Suprapubic skin (tissue), 4 donors: ENCODE measurements at regions not wholly inside any gene's neighbourhood (a gene's known extent, or its start where the extent isn't known, plus 50 kb on each side); places are given as distances from the start of the nearest gene placed in this dataset.

Experiments
- DNase-seq, 2 donors: peaks; one replicate each; pipeline ENCODE4 v3.0.0-alpha.2; 2019; ENCODE audit warnings: low spot score in 2 of 2
- H3K27ac ChIP-seq: fragments of 200-600 bp; sonication (generic); one replicate; pipeline ENCODE4 v1.5.1; 2019
- H3K27me3 ChIP-seq: fragments of 200-600 bp; sonication (generic); one replicate; pipeline ENCODE4 v1.5.1; 2019
- H3K36me3 ChIP-seq: fragments of 200-600 bp; sonication (generic); one replicate; pipeline ENCODE4 v1.5.1; 2019
- H3K4me1 ChIP-seq: fragments of 200-600 bp; sonication (generic); one replicate; pipeline ENCODE4 v1.5.1; 2019
- H3K4me3 ChIP-seq: fragments of 200-600 bp; sonication (generic); one replicate; pipeline ENCODE4 v1.5.1; 2019; ENCODE audit warnings: mild to moderate bottlenecking
- H3K9me3 ChIP-seq: fragments of 200-600 bp; sonication (generic); one replicate; pipeline ENCODE4 v1.5.1; 2019
- CTCF ChIP-seq, 2 donors: fragments of 200-600 bp in 1 of 2; fragments of 450-650 bp in 1 of 2; sonication (generic) in 1 of 2; IDR thresholded peaks; one replicate each; pipeline ENCODE4 v1.5.1; 2016 to 2019; ENCODE audit warnings: antibody characterized with exemption in 2 of 2, mild to moderate bottlenecking in 1 of 2, moderate library complexity in 1 of 2
- EP300 ChIP-seq: sonication (generic); formaldehyde crosslinking; IDR thresholded peaks from one replicate; pipeline ENCODE4 v1.6.1; 2017; ENCODE audit warnings: antibody characterized with exemption
- POLR2A ChIP-seq, 2 donors: fragments of 450-650 bp; IDR thresholded peaks; one replicate each; pipeline ENCODE4 v1.6.1; 2017; ENCODE audit warnings: antibody characterized with exemption in 2 of 2, mild to moderate bottlenecking in 2 of 2, moderate library complexity in 2 of 2
- POLR2AphosphoS5 ChIP-seq, 3 donors: sonication (generic); formaldehyde crosslinking; IDR thresholded peaks; one replicate each; pipeline ENCODE4 v1.6.1; 2017; ENCODE audit warnings: antibody characterized with exemption in 3 of 3
- WGBS: methylation state at CpG from one replicate; pipeline ENCODE4 v1.1.5; 2018; 5-methylcytosine and 5-hydroxymethylcytosine counted together

GRCh38 chr13:86581706-86582105 lies 782.5 kb upstream of the SLITRK6 start:
- WGBS: 93% methylated on average over 2 of the region's 2 CpGs

GRCh38 chr13:86584301-86584700 lies 785.1 kb upstream of the SLITRK6 start:
- no peaks in the 10 kb centered on the region for H3K9me3 ChIP-seq
- WGBS: 87% methylated on average over 7 of the region's 7 CpGs
- no peak overlapping the region for H3K27ac ChIP-seq
- H3K27me3 ChIP-seq: no peaks in the 10 kb centered on the region
- no peak overlapping the region for H3K4me3 ChIP-seq
- H3K4me1 ChIP-seq: no peaks in the 10 kb centered on the region
- no peak for DNase-seq
- no peaks in the 10 kb centered on the region for H3K36me3 ChIP-seq
- TF ChIP-seq EP300 (no peak), POLR2AphosphoS5 (IDR thresholded peaks at IDR 0.05) (no peak), CTCF (IDR thresholded peaks at IDR 0.05) (no peak), POLR2A (IDR thresholded peaks at IDR 0.05) (no peak)

More at GRCh38 chr13:86581706-86582105, 782.5 kb upstream of the SLITRK6 start:
- no peaks in the 10 kb centered on the region for H3K9me3 ChIP-seq
- H3K27me3 ChIP-seq: no peaks in the 10 kb centered on the region
- TF ChIP-seq POLR2A (IDR thresholded peaks at IDR 0.05) (no peak), CTCF (IDR thresholded peaks at IDR 0.05) (no peak), EP300 (no peak), POLR2AphosphoS5 (IDR thresholded peaks at IDR 0.05) (no peak)
- no peak for DNase-seq
- H3K4me1 ChIP-seq: no peaks in the 10 kb centered on the region
- no peak overlapping the region for H3K4me3 ChIP-seq
- no peak overlapping the region for H3K27ac ChIP-seq
- H3K36me3 ChIP-seq: no peaks in the 10 kb centered on the region

GRCh38 chr13:86585835-86586234 lies 786.6 kb upstream of the SLITRK6 start:
- Histone ChIP-seq H3K4me3 (no peak overlapping the region), H3K36me3 (no peaks in the 10 kb centered on the region), H3K27ac (no peak overlapping the region), H3K9me3 (no peaks in the 10 kb centered on the region), H3K4me1 (no peaks in the 10 kb centered on the region), H3K27me3 (no peaks in the 10 kb centered on the region)
- DNase-seq: no peak
- 38% methylated on average over 2 of the region's 2 CpGs for WGBS
- TF ChIP-seq CTCF (IDR thresholded peaks at IDR 0.05) (no peak), EP300 (no peak), POLR2AphosphoS5 (IDR thresholded peaks at IDR 0.05) (no peak), POLR2A (IDR thresholded peaks at IDR 0.05) (no peak)

- Histone ChIP-seq H3K4me3 (no peak overlapping the region), H3K4me1 (no peaks in the 10 kb centered on the region), H3K27me3 (no peaks in the 10 kb centered on the region), H3K36me3 (no peaks in the 10 kb centered on the region), H3K9me3 (no peaks in the 10 kb centered on the region), H3K27ac (no peak overlapping the region)
- DNase-seq: no peak
- no peak for TF ChIP-seq POLR2A (IDR thresholded peaks at IDR 0.05)
- TF ChIP-seq POLR2AphosphoS5 (IDR thresholded peaks at IDR 0.05): no peak
- no peak for TF ChIP-seq CTCF (IDR thresholded peaks at IDR 0.05)
Measured at GRCh38 chr13:86591862-86592261, 792.6 kb upstream of the SLITRK6 start.

GRCh38 chr13:86601351-86601750 lies 802.1 kb upstream of the SLITRK6 start:
- TF ChIP-seq EP300: no peak
- no peak for TF ChIP-seq POLR2AphosphoS5 (IDR thresholded peaks at IDR 0.05)
- TF ChIP-seq POLR2A (IDR thresholded peaks at IDR 0.05): no peak
- TF ChIP-seq CTCF (IDR thresholded peaks at IDR 0.05): no peak
- WGBS: 85% methylated on average over 4 of the region's 4 CpGs

More at GRCh38 chr13:86601351-86601750, 802.1 kb upstream of the SLITRK6 start:
- H3K4me1 ChIP-seq: no peaks in the 10 kb centered on the region
- H3K27me3 ChIP-seq: no peaks in the 10 kb centered on the region
- no peak for DNase-seq
- H3K9me3 ChIP-seq: no peaks in the 10 kb centered on the region
- no peak overlapping the region for H3K27ac ChIP-seq
- H3K4me3 ChIP-seq: no peak overlapping the region
- no peaks in the 10 kb centered on the region for H3K36me3 ChIP-seq
